Neuronal stem cell (in vitro differentiated cells): ENCODE measurements at regions not wholly inside any gene's neighbourhood (a gene's known extent, or its start where the extent isn't known, plus 50 kb on each side); places are given as distances from the start of the nearest gene placed in this dataset.

Experiments
- DNase-seq: peaks from one replicate; pipeline ENCODE4 v3.0.0-alpha.2; 2013; ENCODE audit warnings: low spot score
- H2AFZ ChIP-seq: one replicate; pipeline ENCODE4 v1.6.1; 2013; ENCODE audit warnings: mild to moderate bottlenecking, low read length, inconsistent platforms
- H2AK5ac ChIP-seq: 2 replicates; pipeline ENCODE4 v1.6.1; 2013; ENCODE audit warnings: low read depth, mild to moderate bottlenecking, inconsistent platforms, low read length, moderate library complexity, mixed read lengths
- H2BK120ac ChIP-seq: 2 replicates; pipeline ENCODE4 v1.6.1; 2013; ENCODE audit warnings: low read depth, mild to moderate bottlenecking, inconsistent platforms, low read length, moderate library complexity, mixed read lengths
- H2BK12ac ChIP-seq: one replicate; pipeline ENCODE4 v1.6.1; 2013; ENCODE audit warnings: low read length, inconsistent platforms
- H2BK15ac ChIP-seq: 2 replicates; pipeline ENCODE4 v1.6.1; 2013; ENCODE audit warnings: mild to moderate bottlenecking, low read length, inconsistent platforms, mixed read lengths
- H2BK5ac ChIP-seq: one replicate; pipeline ENCODE4 v1.6.1; 2013; ENCODE audit warnings: inconsistent platforms, mild to moderate bottlenecking, low read length, moderate library complexity
- H3K14ac ChIP-seq: one replicate; pipeline ENCODE4 v1.6.1; 2013; ENCODE audit warnings: low read length, inconsistent platforms
- H3K18ac ChIP-seq: 2 replicates; pipeline ENCODE4 v1.6.1; 2013; ENCODE audit warnings: low read length, inconsistent platforms
- H3K23ac ChIP-seq: 2 replicates; pipeline ENCODE4 v1.6.1; 2013; ENCODE audit warnings: low read depth, mild to moderate bottlenecking, mixed read lengths, low read length, inconsistent platforms; ENCODE audit not compliant: poor library complexity
- H3K27ac ChIP-seq: replicated peaks from 3 replicates; pipeline ENCODE4 v1.5.1; 2013; ENCODE audit warnings: low read length, inconsistent platforms
- H3K27me3 ChIP-seq, 3 experiments: 2 replicates each; pipeline ENCODE4 v1.6.1; 2013; ENCODE audit warnings: low read length in 3 of 3, mild to moderate bottlenecking in 2 of 3, inconsistent platforms in 1 of 3, low read depth in 1 of 3, mixed read lengths in 1 of 3, moderate library complexity in 1 of 3; ENCODE audit not compliant: control insufficient read depth in 3 of 3, insufficient read depth in 3 of 3
- H3K36me3 ChIP-seq, 2 donors: replicated peaks in 1 of 2; 2 replicates each; pipeline ENCODE4 v1.6.1; 2013; ENCODE audit warnings: low read length in 2 of 2; ENCODE audit not compliant: control insufficient read depth in 2 of 2, insufficient read depth in 2 of 2
- H3K4ac ChIP-seq: 2 replicates; pipeline ENCODE4 v1.6.1; 2013; ENCODE audit warnings: inconsistent platforms, mild to moderate bottlenecking, low read length, moderate library complexity
- H3K4me1 ChIP-seq, 2 donors: 1 replicate in 1 of 2; 2 replicates in 1 of 2; pipeline ENCODE4 v1.6.1; 2013; ENCODE audit warnings: low read length in 2 of 2, low read depth in 1 of 2; ENCODE audit not compliant: control insufficient read depth in 2 of 2, insufficient read depth in 1 of 2
- H3K4me2 ChIP-seq: one replicate; pipeline ENCODE4 v1.6.1; 2013; ENCODE audit warnings: mild to moderate bottlenecking, low read length, inconsistent platforms; ENCODE audit not compliant: insufficient read depth, poor library complexity, severe bottlenecking
- H3K4me3 ChIP-seq, 2 donors: 2 replicates each; pipeline ENCODE4 v1.5.1; 2013; ENCODE audit warnings: low read length in 2 of 2, mild to moderate bottlenecking in 2 of 2, inconsistent platforms in 1 of 2, moderate library complexity in 1 of 2
- H3K79me1 ChIP-seq: one replicate; pipeline ENCODE4 v1.6.1; 2013; ENCODE audit warnings: low read depth, mild to moderate bottlenecking, inconsistent platforms, low read length, moderate library complexity
- H3K9ac ChIP-seq: one replicate; pipeline ENCODE4 v1.6.1; 2013; ENCODE audit warnings: mild to moderate bottlenecking, low read depth, low read length, inconsistent platforms; ENCODE audit not compliant: poor library complexity
- H3K9me3 ChIP-seq, 2 donors: replicated peaks in 1 of 2; 2 replicates each; pipeline versions ENCODE3 to v1.6.1; 2013; ENCODE audit warnings: low read length in 2 of 2, mild to moderate bottlenecking in 2 of 2, inconsistent platforms in 1 of 2, low read depth in 1 of 2, mixed read lengths in 1 of 2, moderate library complexity in 1 of 2; ENCODE audit not compliant: control insufficient read depth in 2 of 2, insufficient read depth in 1 of 2
- H4K8ac ChIP-seq: one replicate; pipeline ENCODE4 v1.6.1; 2013; ENCODE audit warnings: low read depth, mild to moderate bottlenecking, inconsistent platforms, low read length, moderate library complexity
- H4K91ac ChIP-seq: one replicate; pipeline ENCODE4 v1.6.1; 2013; ENCODE audit warnings: low read length, low read depth, mild to moderate bottlenecking, inconsistent platforms; ENCODE audit not compliant: poor library complexity
- WGBS, 2 donors: extraction: QIAGEN DNeasy Blood & Tissue Kit; methylation state at CpG; one replicate each; pipeline ENCODE4 v1.1.7; 2013; ENCODE audit warnings: missing lambda C conversion rate in 2 of 2, mixed read lengths in 1 of 2; ENCODE audit not compliant: insufficient read length in 2 of 2, insufficient replicate concordance in 1 of 2; ENCODE audit errors: extremely low coverage in 2 of 2; 5-methylcytosine and 5-hydroxymethylcytosine counted together

DNA sequence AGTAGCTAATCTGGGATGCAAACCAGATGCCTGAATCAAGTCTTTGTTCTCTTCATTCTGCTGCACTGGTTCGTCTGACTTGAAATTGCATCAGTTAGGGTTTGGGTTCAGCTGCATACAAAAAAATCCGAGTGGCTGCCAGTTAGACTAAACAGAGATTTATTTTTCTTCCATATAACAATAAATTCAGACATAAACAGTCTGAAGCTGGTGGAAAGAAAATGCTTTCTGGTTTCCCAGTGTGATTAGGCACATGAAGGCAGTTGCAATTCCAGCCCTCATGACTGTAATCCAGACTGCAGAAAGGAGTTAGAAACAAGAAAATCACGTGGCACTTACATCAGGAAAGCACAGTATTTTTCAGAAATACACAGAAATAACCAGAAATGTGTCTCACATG is 930.7 kb downstream of the MCTP2 start:
- H3K4me3 ChIP-seq, result no peak overlapping the region
- no peaks in the 10 kb centered on the region for H3K9me3 ChIP-seq
- no peak overlapping the region for H2AFZ ChIP-seq
- no peak overlapping the region for H3K9ac ChIP-seq
- no peak overlapping the region for H2BK120ac ChIP-seq
- H3K79me1 ChIP-seq, result no peaks in the 10 kb centered on the region
- H3K14ac ChIP-seq, result no peak overlapping the region
- H2BK5ac ChIP-seq, result no peak overlapping the region
- no peak for DNase-seq
- H3K23ac ChIP-seq, result no peak overlapping the region
- H3K4me2 ChIP-seq, result no peak overlapping the region
- H3K4ac ChIP-seq, result no peak overlapping the region
- no peaks in the 10 kb centered on the region for H3K4me1 ChIP-seq
- H3K27ac ChIP-seq, result no peak overlapping the region
- no peak overlapping the region for H3K18ac ChIP-seq
- no CpG with 5 or more reads among the region's 3 CpGs for WGBS, 2 donors
- H3K36me3 ChIP-seq, result no peaks in the 10 kb centered on the region
- H4K8ac ChIP-seq, result no peak overlapping the region
- H2AK5ac ChIP-seq, result no peak overlapping the region
- no peak overlapping the region for H2BK15ac ChIP-seq
- H2BK12ac ChIP-seq, result no peak overlapping the region
- no peaks in the 10 kb centered on the region for H3K27me3 ChIP-seq
- no peak overlapping the region for H4K91ac ChIP-seq

DNA sequence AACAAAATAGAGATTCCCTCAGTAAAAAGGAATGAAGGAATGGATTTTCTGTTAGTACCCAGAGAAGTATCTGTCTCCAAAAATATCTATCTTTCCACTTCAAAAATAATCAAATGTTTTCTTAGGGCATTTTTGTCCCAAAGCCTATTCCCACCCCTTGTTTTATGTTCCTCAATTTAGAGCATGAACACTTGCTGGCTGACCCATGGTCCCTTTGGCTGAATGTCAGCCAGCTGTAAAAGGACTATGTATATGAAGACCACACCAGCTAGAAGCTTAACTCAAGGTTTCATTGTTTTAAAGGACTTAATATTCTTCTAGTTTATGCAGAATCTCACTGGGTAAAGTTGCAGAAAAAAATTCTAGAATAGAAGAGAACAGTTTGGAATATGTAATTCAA is 931.2 kb downstream of the MCTP2 start:
- Histone ChIP-seq H3K27me3 (no peaks in the 10 kb centered on the region), H2BK15ac (no peak overlapping the region), H3K79me1 (no peaks in the 10 kb centered on the region), H2AFZ (no peak overlapping the region), H3K14ac (no peak overlapping the region), H3K9me3 (no peaks in the 10 kb centered on the region), H3K4me3 (no peak overlapping the region), H3K4me1 (no peaks in the 10 kb centered on the region), H3K9ac (no peak overlapping the region), H3K27ac (no peak overlapping the region), H4K91ac (no peak overlapping the region), H3K36me3 (no peaks in the 10 kb centered on the region), H3K4ac (no peak overlapping the region), H3K18ac (no peak overlapping the region), H2AK5ac (no peak overlapping the region), H2BK120ac (no peak overlapping the region), H3K23ac (no peak overlapping the region), H2BK12ac (no peak overlapping the region), H3K4me2 (no peak overlapping the region), H2BK5ac (no peak overlapping the region), H4K8ac (no peak overlapping the region)
- DNase-seq, result no peak

DNA sequence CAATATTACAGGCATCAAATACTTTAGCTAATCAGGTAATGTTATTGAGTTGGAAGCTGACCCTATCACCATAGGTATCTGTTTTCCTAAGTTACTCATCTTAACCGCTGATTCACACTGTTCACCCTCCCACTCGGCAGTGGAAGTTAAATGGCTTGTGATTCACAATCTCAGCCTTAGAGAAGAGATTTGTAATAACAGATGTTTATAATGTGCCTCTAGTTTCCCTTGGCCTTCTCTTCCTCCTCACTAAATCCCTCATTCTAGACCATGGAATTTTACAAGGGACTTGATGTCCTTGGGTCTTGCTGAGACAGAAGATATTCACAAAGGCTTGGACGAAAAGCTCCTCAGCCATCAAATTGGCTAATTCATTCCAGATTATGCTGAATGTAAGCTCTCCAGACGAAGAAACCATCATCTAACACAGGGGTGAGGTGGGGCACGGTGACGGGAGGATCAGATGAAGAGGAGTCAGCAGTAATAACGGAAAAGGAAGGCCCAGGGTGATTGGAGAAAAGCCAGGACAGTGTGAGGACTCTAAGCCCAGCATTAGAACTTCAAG is 931.7 kb downstream of the MCTP2 start:
- H3K36me3 ChIP-seq, result no peaks in the 10 kb centered on the region
- no peak overlapping the region for H4K8ac ChIP-seq
- no peak overlapping the region for H4K91ac ChIP-seq
- no peak overlapping the region for H2AK5ac ChIP-seq
- no peak overlapping the region for H2BK15ac ChIP-seq
- no peak overlapping the region for H3K14ac ChIP-seq
- no peaks in the 10 kb centered on the region for H3K9me3 ChIP-seq
- H3K4ac ChIP-seq, result no peak overlapping the region
- H2AFZ ChIP-seq, result no peak overlapping the region
- no peak overlapping the region for H3K4me2 ChIP-seq
- no peak overlapping the region for H3K4me3 ChIP-seq
- H3K27ac ChIP-seq, result no peak overlapping the region
- H3K79me1 ChIP-seq, result no peaks in the 10 kb centered on the region
- DNase-seq, result no peak
- no peak overlapping the region for H3K18ac ChIP-seq
- H2BK120ac ChIP-seq, result no peak overlapping the region
- no peak overlapping the region for H2BK5ac ChIP-seq
- H3K27me3 ChIP-seq, result no peaks in the 10 kb centered on the region
- H3K4me1 ChIP-seq, result no peaks in the 10 kb centered on the region
- no CpG with 5 or more reads among the region's 7 CpGs for WGBS, 2 donors
- H2BK12ac ChIP-seq, result no peak overlapping the region
- no peak overlapping the region for H3K23ac ChIP-seq
- H3K9ac ChIP-seq, result no peak overlapping the region

DNA sequence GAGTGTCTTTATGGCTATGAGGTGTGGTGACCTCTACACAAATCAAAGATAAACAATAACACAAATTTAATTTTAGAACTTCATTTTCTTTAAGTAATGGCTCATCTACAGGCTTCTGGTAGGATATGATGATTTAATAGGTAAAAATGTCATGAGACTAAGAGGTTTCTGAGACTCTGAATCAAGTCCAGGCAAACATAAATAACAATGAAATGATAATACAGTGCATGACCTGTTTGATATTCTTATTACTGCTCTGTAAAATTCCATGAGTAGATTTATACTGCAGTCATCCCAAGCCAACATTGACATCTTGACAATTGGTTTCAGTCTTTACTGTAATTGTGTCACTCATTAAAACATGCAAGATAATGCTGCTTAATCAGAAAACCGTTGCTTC is 936.8 kb downstream of the MCTP2 start:
- H3K27me3 ChIP-seq, result no peaks in the 10 kb centered on the region
- no peak overlapping the region for H3K23ac ChIP-seq
- H3K9me3 ChIP-seq, result no peaks in the 10 kb centered on the region
- no peak overlapping the region for H2BK15ac ChIP-seq
- H3K18ac ChIP-seq, result no peak overlapping the region
- H3K36me3 ChIP-seq, result no peaks in the 10 kb centered on the region
- peaks cover 3 to 6% of the 10 kb centered on the region in 2 donors for H3K4me1 ChIP-seq
- H2BK5ac ChIP-seq, result no peak overlapping the region
- no peak overlapping the region for H3K27ac ChIP-seq
- no peak overlapping the region for H3K4ac ChIP-seq
- no peak overlapping the region for H2AK5ac ChIP-seq
- no peak overlapping the region for H2AFZ ChIP-seq
- H3K14ac ChIP-seq, result no peak overlapping the region
- no CpG with 5 or more reads among the region's 1 CpG for WGBS, 2 donors
- no peaks in the 10 kb centered on the region for H3K79me1 ChIP-seq
- no peak overlapping the region for H2BK120ac ChIP-seq
- no peak overlapping the region for H3K4me2 ChIP-seq
- H2BK12ac ChIP-seq, result no peak overlapping the region
- no peak for DNase-seq
- no peak overlapping the region for H4K91ac ChIP-seq
- H3K4me3 ChIP-seq, result no peak overlapping the region
- no peak overlapping the region for H4K8ac ChIP-seq
- H3K9ac ChIP-seq, result no peak overlapping the region
